OCI-LY3 (cell line): ENCODE measurements at regions not wholly inside any gene's neighbourhood (a gene's known extent, or its start where the extent isn't known, plus 50 kb on each side); places are given as distances from the start of the nearest gene placed in this dataset.

Experiments
- H2AFZ ChIP-seq: fragments of 200-600, 300-600 bp; shearing (Covaris generic); 2 replicates; pipeline ENCODE4 v1.6.0; 2014; ENCODE audit warnings: antibody characterized with exemption, low read depth, low read length
- H3K27ac ChIP-seq: fragments of 200-600, 300-600 bp; sonication (generic); 2 replicates; pipeline ENCODE4 v1.5.1; 2014; ENCODE audit warnings: mild to moderate bottlenecking, low read length, moderate library complexity, mixed read lengths
- H3K27me3 ChIP-seq: fragments of 200-600, 300-600 bp; sonication (generic); 2 replicates; pipeline ENCODE4 v1.6.1; 2014; ENCODE audit warnings: low read depth, low read length, mixed read lengths
- H3K36me3 ChIP-seq: fragments of 200-600, 300-600 bp; sonication (generic); replicated peaks from 2 replicates; pipeline ENCODE3; 2014; ENCODE audit warnings: low read depth, low read length, mixed read lengths
- H3K4me1 ChIP-seq: fragments of 300-600, 200-600 bp; sonication (generic); 2 replicates; pipeline ENCODE4 v1.6.1; 2014; ENCODE audit warnings: low read length, mixed read lengths
- H3K4me2 ChIP-seq: fragments of 200-600, 300-600 bp; sonication (generic); 2 replicates; pipeline ENCODE4 v1.6.1; 2014; ENCODE audit warnings: low read length, mixed read lengths
- H3K4me3 ChIP-seq: fragments of 300-600, 200-600 bp; sonication (generic); 2 replicates; pipeline ENCODE4 v1.5.1; 2014; ENCODE audit warnings: antibody characterized with exemption, mild to moderate bottlenecking, low read length, moderate library complexity
- H3K79me2 ChIP-seq: fragments of 300-600, 200-600 bp; shearing (Covaris generic); 2 replicates; pipeline ENCODE4 v1.6.1; 2014; ENCODE audit warnings: mild to moderate bottlenecking, low read length, mixed read lengths
- H3K9ac ChIP-seq: fragments of 300-600, 200-600 bp; shearing (Covaris generic); 2 replicates; pipeline ENCODE4 v1.6.0; 2014; ENCODE audit warnings: mild to moderate bottlenecking, low read length, moderate library complexity
- H3K9me3 ChIP-seq: fragments of 200-600, 300-600 bp; shearing (Covaris generic); 2 replicates; pipeline ENCODE4 v1.6.1; 2014; ENCODE audit warnings: low read length, mixed read lengths; ENCODE audit not compliant: insufficient read depth
- H4K20me1 ChIP-seq: fragments of 200-600, 300-600 bp; sonication (generic); 2 replicates; pipeline ENCODE4 v1.6.1; 2016; ENCODE audit warnings: low read length, mixed read lengths; ENCODE audit not compliant: insufficient read depth
- EZH2phosphoT487 ChIP-seq: fragments of 200-600 bp; shearing (Covaris generic); IDR thresholded peaks from 2 replicates; pipeline ENCODE4 v1.6.1; 2018; ENCODE audit warnings: antibody characterized with exemption, mixed run types, low read depth
- TF ChIP-seq, protein P1 (sequence below): fragments of 200-600, 300-600 bp; sonication (generic); IDR thresholded peaks from 2 replicates; pipeline ENCODE4 v1.5.1; 2014; ENCODE audit warnings: antibody characterized with exemption, low read length, low read depth

GRCh38 chr9:94167376-94167890 is 83.2 kb downstream of the PTPDC1 start:
- peaks cover 13% of the 10 kb centered on the region for H3K36me3 ChIP-seq
- TF ChIP-seq EZH2phosphoT487 = no peak
- TF ChIP-seq, protein P1, sequence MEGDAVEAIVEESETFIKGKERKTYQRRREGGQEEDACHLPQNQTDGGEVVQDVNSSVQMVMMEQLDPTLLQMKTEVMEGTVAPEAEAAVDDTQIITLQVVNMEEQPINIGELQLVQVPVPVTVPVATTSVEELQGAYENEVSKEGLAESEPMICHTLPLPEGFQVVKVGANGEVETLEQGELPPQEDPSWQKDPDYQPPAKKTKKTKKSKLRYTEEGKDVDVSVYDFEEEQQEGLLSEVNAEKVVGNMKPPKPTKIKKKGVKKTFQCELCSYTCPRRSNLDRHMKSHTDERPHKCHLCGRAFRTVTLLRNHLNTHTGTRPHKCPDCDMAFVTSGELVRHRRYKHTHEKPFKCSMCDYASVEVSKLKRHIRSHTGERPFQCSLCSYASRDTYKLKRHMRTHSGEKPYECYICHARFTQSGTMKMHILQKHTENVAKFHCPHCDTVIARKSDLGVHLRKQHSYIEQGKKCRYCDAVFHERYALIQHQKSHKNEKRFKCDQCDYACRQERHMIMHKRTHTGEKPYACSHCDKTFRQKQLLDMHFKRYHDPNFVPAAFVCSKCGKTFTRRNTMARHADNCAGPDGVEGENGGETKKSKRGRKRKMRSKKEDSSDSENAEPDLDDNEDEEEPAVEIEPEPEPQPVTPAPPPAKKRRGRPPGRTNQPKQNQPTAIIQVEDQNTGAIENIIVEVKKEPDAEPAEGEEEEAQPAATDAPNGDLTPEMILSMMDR = no peak
- H3K79me2 ChIP-seq = peaks cover 61% of the 10 kb centered on the region
- no peaks in the 10 kb centered on the region for H3K27me3 ChIP-seq
- no peaks in the 10 kb centered on the region for H3K9me3 ChIP-seq
- H3K4me1 ChIP-seq = peaks cover 39% of the 10 kb centered on the region
- H3K4me2 ChIP-seq = peak overlapping the region; percentile 76
- H4K20me1 ChIP-seq = peaks cover 51% of the 10 kb centered on the region
- peak overlapping the region; percentile 68 for H3K27ac ChIP-seq
- no peak overlapping the region for H2AFZ ChIP-seq
- H3K9ac ChIP-seq = peak overlapping the region; percentile 85
- peak overlapping the region; percentile 83 for H3K4me3 ChIP-seq

DNA sequence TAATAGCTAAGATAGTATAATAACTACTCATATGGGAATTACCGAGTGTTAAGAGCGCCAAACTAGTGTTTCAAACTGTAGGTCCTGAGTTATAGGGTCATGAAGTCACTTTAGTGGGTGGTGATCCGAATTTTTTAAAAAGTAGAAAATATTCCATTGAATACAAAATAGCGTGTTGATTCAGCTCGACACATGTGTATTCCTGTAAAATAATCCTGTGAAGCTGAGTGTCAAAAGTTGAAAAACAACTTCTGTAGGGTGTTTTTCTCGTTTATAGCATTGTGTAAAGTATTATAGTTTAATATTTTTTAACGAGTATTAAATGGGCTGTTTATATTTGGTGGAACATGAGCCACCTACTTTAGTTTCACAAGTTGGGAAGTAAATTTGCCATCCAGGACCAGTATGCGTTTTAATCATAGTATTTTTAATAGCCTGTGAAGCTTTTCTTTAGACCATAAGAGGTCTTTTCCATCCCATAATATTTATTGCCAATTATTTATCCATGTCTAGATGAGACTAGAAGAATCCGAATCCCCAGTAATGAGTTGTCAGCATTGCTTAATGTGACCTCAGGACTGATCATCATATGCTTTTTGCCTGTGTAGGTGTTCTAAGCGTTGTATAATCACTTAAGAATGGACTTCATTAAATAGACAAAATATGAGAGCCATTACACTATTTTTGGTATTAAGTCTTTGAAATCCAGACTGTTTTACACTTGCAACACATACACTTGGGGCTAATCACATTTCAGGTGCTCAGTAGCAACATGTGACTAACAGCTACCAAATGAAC is 84.1 kb downstream of the PTPDC1 start:
- Histone ChIP-seq H3K4me2 (peak overlapping the region; percentile 76), H3K9me3 (no peaks in the 10 kb centered on the region), H3K9ac (peak overlapping the region; percentile 85), H3K27ac (no peak overlapping the region), H3K36me3 (peaks cover 17% of the 10 kb centered on the region), H3K27me3 (no peaks in the 10 kb centered on the region), H3K4me3 (peak overlapping the region; percentile 83), H2AFZ (no peak overlapping the region), H4K20me1 (peaks cover 60% of the 10 kb centered on the region), H3K79me2 (peaks cover 71% of the 10 kb centered on the region), H3K4me1 (peaks cover 49% of the 10 kb centered on the region)
- TF ChIP-seq, protein P1 = no peak
- TF ChIP-seq EZH2phosphoT487 = no peak

DNA sequence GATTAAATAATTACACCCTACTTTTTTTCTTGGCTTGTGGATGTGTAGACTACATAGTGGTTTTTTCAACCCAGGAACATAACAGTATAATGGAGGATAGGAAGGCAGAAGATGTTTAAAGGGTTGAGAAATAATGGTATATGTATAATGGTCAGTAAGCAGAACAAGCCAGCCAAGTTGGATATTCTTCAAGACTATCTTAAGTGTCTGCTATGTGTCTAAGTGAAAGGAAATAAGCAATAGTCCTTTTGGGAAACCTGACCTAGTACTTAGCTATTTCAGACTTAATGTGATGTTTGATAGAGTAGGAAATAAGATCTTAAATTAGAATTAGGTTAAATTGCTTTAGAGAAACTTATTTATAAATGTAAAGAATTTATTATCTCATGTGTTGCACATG is 85.7 kb downstream of the PTPDC1 start:
- H3K4me3 ChIP-seq = no peak overlapping the region
- H3K9me3 ChIP-seq = no peaks in the 10 kb centered on the region
- H3K27ac ChIP-seq = no peak overlapping the region
- TF ChIP-seq, protein P1 = no peak
- TF ChIP-seq EZH2phosphoT487 = no peak
- H2AFZ ChIP-seq = no peak overlapping the region
- no peak overlapping the region for H3K9ac ChIP-seq
- H3K4me1 ChIP-seq = peaks cover 63% of the 10 kb centered on the region
- peak overlapping the region; percentile 27 for H3K4me2 ChIP-seq
- peaks cover 86% of the 10 kb centered on the region for H3K79me2 ChIP-seq
- H3K27me3 ChIP-seq = no peaks in the 10 kb centered on the region
- H4K20me1 ChIP-seq = peaks cover 76% of the 10 kb centered on the region
- peaks cover 28% of the 10 kb centered on the region for H3K36me3 ChIP-seq

DNA sequence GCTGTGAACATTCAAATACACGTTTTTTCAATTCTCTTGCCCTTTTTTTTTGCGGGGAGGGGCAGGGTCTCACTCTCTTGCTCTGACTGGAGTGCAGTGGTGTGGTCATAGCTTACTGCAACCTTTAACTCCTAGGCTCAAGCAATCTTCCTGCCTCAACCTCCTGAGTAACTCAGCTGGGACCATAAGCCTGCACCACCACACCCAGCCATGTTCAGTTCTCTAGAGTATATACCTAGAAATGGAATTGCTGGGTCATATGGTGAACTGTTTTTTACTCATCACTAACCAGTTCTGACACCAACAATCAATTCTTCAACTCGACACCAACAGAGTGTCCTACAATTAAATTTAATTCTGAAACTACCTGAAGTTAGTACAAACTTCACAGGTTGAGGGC is 85.5 kb upstream of the ZNF169 start:
- H3K79me2 ChIP-seq = peaks cover 98% of the 10 kb centered on the region
- no peak overlapping the region for H3K4me3 ChIP-seq
- peaks cover 94% of the 10 kb centered on the region for H4K20me1 ChIP-seq
- H3K36me3 ChIP-seq = peaks cover 42% of the 10 kb centered on the region
- peak overlapping the region; percentile 47 for H3K4me2 ChIP-seq
- no peak overlapping the region for H2AFZ ChIP-seq
- H3K27me3 ChIP-seq = no peaks in the 10 kb centered on the region
- H3K4me1 ChIP-seq = peaks cover 80% of the 10 kb centered on the region
- no peaks in the 10 kb centered on the region for H3K9me3 ChIP-seq
- TF ChIP-seq, protein P1 = no peak
- TF ChIP-seq EZH2phosphoT487 = no peak
- H3K9ac ChIP-seq = no peak overlapping the region
- H3K27ac ChIP-seq = peak overlapping the region; percentile 24
